ENCODE measurements at regions not wholly inside any gene's neighbourhood (a gene's known extent, or its start where the extent isn't known, plus 50 kb on each side); places are given as distances from the start of the nearest gene placed in this dataset.
"Not testable (repeated sequence)": the region's sequence is repeated elsewhere in the genome, so short reads cannot be mapped to it uniquely, and the experiment has no call there.

DNA sequence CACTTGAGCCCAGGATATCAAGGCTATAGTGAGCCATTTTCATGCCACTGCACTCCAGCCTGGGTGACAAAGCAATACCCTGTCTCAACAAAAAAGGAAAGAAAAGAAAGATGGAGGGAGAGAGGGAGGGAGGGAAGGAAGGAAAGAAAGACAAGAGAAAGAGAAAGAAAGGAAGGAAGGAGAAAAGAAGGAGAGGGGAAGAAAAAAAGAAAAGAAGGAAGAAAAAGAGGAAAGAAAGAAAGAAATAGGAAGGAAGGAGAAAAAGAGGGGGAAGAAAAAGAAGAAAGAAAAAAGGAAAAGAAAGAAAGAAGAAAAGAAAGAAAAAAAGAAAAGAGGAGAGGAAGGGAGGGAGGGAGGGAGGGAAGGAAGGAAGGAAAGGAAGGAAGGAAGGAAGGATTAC, 321.5 kb upstream of the CNTNAP2 start:
- no peak for DNase-seq (ENCODE audit: low read depth)

DNA sequence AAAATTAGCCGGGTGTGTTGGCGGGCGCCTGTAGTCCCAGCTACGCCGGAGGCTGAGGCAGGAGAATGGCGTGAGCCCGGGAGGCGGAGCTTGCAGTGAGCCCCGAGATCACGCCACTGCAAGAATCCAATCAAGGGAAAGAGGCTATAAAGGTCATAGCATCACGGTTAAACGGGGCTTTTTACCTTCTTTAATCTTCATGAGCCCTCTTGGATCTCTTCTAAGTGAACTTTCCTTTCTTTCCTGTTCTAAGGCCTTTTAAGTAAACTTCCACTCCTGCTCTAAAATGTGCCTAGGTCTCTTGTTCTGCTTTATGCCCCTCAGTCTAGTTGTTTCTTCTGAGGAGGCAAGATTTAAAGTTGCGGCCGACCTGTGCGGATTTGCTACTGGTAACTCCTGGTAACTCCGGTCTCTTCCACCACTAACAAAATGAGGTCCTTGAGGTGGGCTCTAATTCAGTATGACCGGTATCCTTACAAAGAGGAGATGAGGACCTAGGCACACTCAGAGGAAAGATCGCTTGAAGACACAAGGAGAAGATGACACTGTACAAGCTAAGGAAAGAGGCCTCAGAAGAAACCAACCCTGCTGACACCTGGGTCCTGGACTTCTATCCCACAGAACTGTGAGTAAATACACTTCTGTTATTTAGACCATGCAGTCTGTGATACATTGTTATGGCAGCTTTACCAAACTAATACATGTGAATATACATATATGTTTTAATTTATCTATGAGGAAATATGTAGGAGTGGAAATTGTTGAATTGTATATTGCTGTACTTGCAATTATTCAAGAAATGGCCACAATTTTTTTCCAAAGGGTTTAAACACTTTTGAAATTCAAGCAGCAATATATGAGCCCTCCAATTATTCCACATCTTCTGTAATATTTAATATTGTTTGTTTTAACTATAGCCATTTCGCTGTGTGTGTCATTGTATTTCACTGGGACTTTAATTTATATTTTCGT, 331.5 kb upstream of the CNTNAP2 start:
- no peak for DNase-seq (ENCODE audit: low read depth)

DNA sequence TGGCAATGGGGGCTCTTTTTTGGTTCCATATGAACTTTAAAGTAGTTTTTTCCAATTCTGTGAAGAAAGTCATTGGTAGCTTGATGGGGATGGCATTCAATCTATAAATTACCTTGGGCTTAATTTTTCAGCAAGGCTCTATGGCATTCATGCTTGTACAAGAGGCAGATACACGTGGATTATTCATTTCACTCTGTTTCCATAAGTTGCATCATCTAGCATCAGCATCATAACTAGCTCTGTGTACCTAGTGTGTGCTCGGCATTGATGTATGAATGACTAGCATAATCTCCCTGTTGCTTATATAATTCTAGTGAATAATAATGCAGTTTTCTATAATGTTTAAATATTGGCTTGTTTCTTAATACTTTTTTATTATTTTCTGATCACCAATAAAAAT, 335.2 kb upstream of the CNTNAP2 start:
- DNase-seq (ENCODE audit: low read depth) = not testable (repeated sequence)

DNA sequence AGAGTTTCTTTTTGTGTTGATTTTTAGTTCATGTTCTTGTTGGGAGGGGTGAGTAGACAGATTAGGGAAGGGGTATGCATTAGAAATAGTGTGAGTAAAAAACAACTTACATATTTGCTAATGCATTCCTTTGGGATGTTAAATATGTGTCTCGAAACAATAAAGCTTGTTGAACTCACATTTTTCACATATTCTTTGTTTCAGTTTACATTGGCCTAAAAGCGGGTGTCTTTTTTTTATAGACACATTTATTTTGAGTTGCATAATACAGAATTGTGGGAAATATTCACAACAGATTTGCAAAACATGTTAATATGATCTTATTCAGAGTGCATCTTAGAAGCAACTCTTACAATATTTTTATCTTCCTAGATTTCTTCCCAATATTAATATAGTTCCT, 337.5 kb upstream of the CNTNAP2 start:
- no peak for DNase-seq (ENCODE audit: low read depth)

DNA sequence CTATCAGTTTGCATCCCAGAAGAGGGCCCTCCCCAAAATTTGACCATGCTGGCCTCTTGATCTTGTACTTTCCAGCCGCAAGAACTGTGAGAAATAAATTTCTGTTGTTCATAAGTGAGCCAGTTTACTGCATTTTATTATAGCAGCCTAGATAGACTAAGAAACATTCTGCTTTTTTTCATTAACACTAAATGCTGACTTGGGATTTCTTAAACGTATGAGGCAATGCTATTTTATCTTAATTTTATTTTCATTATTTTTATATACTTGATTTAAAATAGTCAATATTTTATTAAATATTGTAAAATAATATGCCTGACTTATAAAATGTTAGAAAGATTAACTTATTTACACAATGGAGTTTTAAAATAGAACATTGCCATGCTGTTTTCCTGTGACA, 341.8 kb upstream of the CNTNAP2 start:
- DNase-seq (ENCODE audit: low read depth) = no peak

DNA sequence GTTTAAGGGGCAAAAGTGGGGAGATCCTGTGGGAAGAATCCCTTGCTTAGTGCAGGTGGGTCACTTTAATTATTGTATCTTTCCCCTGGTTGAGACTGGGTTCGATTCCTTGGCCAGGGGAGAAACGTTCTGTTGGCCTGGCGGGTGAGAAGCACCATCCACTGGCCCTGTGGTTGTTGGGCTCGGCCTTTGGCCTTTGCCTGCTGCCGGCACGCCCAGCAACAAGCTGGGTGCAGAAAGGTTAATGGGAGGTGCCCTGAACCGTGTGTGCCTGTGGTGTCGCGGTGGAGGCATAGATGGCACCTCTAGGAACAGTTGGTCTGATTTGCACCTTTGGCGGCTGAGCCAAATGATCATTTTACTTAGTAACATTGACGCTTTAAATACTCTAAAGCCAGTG, 363.6 kb upstream of the CNTNAP2 start:
- no peak for DNase-seq (ENCODE audit: low read depth)

DNA sequence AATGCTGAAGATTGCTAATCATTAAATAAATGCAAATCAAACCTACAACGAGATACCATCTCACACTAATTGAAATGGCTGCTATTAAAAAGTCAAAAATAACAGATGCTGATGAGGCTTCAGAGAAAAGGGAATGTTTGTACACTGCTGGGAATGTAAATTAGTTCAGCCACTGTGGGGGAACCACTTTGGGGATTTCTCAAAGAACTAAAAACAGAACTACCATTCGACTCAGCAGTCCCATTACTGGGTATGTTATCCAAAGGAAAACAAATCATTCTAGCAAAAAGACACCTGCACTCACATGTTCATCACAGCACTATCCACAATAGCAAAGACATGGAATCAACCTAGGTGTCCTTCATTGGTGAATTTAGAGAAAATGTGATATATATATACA, 379.0 kb upstream of the CNTNAP2 start:
- DNase-seq (ENCODE audit: low read depth) = no peak

DNA sequence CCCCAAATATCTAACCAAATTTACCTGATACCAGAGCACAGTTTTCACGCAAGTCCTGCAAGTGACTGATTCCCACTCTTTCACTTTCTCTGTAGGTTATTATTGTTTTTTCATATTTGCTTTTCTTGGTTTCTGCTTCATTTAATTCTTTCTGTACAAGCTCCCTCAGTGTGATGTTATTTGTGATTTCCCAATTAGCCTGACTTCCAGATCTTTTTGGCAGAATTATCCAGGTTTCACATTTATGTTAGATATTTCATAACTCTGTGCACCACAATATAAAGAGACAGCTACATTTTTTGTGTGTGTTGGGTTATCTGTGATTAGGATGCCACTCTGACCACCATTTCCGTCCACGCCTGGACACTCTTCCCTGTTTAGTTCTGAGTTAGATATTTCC, 381.5 kb upstream of the CNTNAP2 start:
- no peak for DNase-seq (ENCODE audit: low read depth)

DNA sequence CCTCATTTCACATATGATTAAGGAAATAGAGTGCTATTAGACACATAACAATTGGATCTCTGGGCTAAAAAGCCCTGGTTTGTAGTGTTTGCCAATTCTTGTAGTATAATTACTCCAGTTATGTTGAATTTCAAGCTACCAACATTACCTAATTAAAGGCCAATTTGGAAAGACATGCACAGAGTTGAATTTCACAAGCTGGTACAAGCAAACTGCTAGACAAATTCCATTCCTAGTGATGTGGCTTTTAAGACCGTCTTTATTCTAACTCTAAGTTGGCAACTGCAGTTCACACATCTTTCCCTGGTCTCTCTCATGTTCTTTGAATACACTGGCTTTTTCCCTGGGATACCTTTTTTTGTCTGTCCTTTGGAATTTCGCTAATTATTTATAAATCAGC, 384.1 kb upstream of the CNTNAP2 start:
- no peak for DNase-seq (ENCODE audit: low read depth)

DNA sequence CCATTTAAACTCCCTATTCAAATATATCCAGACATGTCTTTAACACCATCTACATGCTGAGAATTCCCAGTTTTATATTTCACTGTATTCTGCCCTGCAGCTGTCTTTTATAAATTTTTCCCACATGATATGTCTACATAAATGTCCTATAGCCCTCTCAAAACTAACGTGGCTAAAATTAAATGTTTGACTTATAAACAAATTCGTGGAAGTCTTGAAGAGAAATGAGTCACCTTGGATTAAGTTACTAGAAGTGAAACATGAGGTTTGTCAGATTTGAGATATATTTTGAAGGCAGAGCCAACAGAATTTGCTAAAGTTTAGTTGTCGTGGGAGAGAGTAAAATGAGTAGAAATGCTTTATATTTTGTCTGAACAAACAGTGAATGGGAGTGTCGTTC, 386.9 kb upstream of the CNTNAP2 start:
- DNase-seq (ENCODE audit: low read depth) = no peak

DNA sequence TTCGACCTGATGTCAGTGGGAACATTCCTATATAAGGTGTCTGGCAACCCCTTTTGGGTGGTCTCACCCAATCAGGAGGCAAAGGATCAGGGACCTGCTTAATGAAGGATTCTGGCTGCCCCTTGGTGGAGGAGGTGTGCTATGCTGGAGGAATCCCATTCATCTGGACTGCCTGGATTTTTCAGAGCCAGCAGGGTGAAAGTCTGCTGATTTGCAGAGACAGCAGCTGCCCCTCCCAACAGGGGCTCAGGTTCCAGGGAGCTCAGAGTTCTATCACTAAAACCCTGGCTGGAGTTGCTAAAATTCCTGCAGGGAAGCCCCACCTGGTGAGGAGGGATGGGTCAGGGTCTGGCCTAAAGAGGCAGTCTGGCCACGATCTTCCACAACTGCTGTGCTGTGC, 398.5 kb upstream of the CNTNAP2 start:
- no peak for DNase-seq (ENCODE audit: low read depth)

DNA sequence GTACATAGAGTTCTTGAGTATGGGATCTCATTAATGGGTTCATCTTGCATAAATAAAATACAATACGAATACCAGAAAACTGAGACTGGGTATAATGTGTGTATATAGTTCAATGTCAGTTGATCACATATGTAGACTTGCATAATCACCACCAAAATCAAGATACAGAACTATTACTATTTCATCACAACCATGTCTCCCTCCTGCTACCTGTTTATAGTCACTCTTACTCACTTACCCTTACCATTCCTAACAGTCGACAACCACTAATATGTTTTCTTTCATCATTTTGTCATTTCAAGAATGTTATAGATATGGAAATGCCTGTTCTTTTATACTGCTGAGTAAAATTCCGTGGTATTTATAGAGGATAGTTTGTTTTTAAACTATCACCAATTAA, 416.1 kb upstream of the CNTNAP2 start:
- DNase-seq (ENCODE audit: low read depth) = no peak

DNA sequence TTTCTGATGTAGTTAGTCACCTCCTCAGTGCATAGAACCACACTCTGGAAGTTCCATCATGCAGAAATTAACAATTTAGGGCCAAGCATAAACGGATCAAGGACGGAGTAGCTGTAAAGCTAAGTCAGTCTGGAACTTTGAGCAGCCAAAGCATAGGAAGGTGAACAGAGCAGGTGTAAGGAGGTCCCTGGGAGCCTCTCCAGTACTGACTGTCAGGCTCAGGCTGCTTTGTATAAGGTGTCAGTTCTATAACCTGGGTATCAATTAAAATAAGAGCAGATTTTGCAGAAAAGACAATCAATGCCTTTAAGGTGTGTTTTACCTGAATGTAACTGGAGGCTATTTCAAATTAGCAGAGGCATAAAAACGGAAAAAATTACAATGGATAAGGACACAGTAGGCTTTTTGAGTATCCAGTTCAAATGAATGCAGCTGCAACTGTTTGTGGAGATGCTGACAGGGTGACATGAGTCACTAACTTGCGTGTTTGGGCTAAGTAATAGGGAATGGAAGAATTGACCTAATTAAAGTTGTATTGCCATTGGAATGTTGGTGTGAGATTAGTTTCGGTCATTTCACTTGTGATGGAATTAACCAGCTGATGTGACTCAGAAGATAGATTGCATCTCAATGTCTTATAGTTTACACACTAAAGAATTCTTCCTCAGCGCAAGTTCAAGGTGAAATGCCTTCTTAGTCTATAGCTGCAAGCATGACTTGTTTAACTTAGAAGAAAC, 417.9 kb upstream of the CNTNAP2 start:
- no peak for DNase-seq (ENCODE audit: low read depth)

DNA sequence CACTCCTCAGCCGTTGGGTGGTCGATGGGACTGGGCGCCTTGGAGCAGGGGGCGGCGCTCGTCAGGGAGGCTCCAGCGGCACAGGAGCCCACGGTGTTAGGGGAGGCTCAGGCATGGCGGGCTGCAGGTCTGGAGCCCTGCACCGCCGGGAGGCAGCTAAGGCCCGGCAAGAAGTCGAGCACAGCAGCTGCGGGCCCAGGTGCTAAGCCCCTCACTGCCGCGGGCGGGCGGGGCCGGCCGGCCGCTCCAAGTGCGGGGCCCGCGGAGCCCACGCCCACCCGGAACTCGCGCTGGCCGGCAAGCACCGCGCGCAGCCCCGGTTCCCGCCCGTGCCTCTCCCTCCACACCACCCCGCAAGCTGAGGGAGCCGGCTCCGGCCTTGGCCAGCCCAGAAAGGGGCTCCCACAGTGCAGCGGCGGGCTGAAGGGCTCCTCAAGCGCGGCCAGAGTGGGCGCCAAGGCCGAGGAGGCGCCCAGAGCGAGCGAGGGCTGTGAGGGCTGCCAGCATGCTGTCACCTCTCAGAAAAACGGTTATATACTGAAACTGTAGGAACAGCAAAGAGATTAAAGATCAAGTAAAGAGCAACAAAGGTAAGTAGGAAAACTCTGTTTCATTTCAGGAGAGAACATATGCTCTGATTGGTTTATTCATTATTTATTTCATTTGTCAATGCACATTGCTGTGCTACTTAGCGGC, 419.0 kb upstream of the CNTNAP2 start:
- not testable (repeated sequence) for DNase-seq (ENCODE audit: low read depth)

DNA sequence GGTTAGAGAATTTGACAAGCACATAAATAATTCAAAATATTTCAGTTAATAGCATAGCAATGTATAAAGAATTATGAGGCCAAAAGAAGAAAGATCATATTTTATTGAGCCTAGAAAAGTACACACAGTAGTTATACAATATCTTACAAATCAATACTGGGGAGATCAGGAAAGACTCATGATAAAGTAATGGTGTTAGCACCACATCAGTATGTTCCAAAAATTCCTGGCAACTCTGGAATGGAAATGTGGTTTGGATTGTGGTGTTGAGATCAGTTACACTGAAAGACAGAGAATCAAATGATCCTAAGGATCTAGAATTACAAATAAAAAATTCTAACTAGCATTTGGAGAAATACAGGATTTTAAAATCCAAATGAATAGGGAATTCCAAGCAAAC, 420.5 kb upstream of the CNTNAP2 start:
- no peak for DNase-seq (ENCODE audit: low read depth)

DNA sequence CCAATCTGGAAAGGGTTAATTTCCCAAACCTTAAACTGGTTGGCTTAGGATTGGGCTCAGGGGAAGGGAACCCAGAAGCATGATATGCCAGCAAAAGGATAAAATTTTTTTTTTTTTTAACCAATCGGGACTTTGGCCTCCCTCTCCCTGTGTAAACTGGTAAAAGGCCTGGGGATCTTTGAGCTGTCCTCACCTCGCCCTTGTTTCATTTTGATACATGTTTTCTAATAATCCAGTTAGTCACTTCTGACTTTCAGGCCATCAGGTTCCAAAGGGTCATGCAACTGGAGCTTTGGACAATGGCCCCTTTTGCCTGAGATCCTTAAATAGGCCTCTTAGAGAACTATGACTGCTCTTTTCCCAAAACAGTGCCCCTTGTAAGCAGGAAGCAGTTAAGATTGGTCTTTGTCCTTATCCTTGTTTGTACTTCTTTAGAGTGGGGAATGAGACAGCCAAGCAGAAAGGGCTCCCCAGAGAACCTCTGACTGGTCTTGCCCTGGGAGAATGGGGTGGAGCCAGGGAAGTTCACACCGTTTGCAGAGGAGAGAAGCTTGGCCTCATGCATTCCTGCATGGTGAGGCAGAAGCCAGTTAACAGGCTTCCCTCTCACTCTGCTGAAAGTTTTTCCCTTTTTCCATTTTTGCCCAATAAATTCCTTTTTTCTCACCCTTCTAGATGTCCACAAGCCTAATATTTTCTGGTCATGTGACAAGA, 424.2 kb upstream of the CNTNAP2 start:
- DNase-seq (ENCODE audit: low read depth) = no peak

DNA sequence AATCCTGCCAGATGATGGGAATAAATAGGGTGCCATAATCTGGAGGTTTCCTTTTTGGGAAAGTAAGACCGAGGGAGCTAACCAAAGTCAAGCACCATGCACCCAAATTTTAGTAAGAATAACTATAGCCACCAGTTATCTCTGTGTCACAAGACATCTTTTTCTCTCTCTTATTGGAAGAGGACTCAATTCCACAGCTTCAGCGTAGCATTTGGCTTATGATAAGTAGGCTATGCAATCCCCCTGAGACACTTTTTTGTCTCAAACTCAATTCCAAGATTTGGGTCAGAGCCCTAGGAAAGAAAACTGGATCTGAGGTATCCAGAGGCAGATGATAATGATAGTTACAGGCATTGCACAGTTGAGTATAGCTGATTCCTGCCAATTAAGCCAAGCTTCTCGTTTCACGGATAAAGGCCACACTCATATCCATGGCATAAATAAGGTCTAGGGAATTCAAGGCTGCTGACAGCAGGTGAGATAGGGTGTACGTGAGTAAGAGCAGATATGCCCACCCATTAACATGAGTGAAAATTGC, 425.2 kb upstream of the CNTNAP2 start:
- DNase-seq (ENCODE audit: low read depth) = no peak

DNA sequence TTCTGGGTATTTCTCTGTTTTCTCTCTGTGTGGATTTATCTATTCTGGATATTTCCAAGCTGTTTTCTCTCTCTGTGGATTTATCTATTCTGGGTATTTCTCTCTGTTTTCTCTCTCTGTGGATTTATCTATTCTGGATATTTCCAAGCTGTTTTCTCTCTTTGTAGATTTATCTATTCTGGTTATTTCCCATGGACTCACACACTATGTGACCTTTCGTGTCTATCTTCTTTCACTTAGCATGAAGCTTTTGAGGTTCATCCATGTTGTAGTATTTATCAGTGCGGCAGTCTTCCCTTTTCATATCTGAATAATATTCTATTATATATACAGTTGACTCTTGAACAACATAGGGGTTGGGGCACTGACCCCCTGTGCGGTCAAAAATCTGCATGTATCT, 435.0 kb upstream of the CNTNAP2 start:
- no peak for DNase-seq (ENCODE audit: low read depth)

DNA sequence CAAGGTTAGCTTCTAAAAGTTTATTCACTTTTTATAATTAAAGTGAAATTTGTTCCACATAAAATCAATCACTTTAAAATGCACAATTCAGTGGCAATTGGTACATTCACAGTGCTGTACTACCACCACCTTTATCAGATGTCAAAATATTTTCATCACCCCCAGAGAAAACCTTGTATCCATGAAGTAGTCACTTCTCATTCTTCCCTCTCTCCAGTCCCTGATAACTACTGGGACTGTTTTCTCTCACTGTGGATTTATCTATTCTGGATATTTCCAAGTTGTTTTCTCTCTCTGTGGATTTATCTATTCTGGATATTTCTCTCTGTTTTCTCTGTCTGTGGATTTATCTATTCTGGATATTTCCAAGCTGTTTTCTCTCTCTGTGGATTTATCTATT, 435.4 kb upstream of the CNTNAP2 start:
- no peak for DNase-seq (ENCODE audit: low read depth)

DNA sequence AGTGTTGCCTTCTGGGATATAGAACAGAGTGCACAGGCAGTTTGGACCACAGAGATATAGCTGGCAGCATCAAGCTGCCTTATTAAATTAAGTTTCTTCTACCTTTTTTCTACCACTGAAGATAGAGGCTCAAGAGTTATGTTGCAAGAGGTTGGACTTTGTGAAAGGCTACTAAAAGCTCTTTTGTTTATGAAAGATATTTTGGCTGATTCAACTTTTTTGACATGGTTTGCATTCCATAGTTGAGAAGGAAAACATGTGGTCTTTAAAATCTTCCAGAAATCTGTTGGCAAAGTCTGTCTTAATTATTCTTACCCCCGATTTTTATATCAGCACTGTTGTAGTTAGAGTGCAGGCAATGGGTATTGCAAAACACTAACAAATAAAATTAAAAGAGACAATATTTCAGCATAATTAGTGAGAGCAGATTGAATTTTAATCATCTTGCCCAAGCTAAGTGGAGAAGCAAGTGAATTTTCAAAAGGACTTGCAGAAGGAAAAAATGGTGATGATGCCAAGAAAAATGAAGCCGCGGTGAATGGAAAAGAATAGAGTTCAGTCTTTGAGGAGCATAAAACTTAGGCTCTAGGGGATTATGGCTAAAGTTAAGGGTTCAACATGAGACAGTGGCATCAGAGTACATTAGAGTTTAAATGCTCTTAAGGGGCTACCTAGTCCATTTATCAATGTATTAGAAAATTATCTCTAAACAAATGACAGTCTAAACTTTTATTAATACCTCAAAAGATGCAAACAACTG, 450.9 kb upstream of the CNTNAP2 start:
- DNase-seq (ENCODE audit: low read depth) = no peak

DNA sequence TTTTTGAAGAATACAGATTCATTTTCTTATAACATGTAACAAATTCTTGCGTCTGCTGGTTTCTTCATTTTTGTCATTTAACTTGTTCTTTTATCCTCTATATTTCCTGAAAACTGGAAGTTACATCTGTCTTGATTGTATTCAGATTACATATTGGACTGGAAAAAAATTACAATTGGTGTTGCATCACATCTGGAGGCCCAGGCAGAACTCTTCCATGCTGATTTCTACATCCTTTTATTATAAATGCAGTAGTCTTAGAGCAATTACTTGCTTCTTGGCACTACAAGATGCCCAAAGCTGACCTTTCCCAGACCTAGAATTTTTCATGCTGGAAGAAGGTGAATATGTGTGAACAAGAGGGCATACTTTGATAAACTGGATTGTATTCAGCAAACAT, 460.9 kb upstream of the CNTNAP2 start:
- DNase-seq (ENCODE audit: low read depth) = no peak
